ENCODE measurements at regions not wholly inside any gene's neighbourhood (a gene's known extent, or its start where the extent isn't known, plus 50 kb on each side); places are given as distances from the start of the nearest gene placed in this dataset.

DNA sequence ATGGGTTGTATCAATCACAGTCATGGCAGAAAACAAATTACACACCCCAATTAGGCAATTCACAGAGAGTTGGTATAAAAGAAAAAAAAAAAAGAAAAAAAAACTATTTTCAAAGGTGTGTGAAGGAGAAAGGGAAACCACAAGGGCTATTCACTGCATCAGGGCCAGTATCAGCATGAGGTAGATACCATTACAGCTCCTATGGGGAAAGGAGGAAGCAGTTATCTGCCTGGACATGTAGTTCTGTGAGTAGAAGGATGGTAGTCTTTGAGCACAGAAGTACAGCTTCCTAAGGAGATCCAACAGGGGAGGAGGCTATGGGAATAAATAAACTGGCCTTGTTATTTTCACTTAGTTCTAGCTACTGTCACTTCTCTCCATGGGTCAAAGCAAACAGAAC, 746.1 kb downstream of the LUZP2 start:
- TF ChIP-seq POLR2AphosphoS5 (IDR thresholded peaks at IDR 0.05; ENCODE audit: low read depth, low read length) (no peak), POLR2A (IDR thresholded peaks at IDR 0.05; ENCODE audit: low read depth, low read length) (no peak)
